Osteoblast (primary cell): ENCODE measurements at regions not wholly inside any gene's neighbourhood (a gene's known extent, or its start where the extent isn't known, plus 50 kb on each side); places are given as distances from the start of the nearest gene placed in this dataset.

Experiments used
- DNase-seq: peaks from one replicate; pipeline ENCODE4 v3.0.0; 2011; ENCODE audit warnings: low spot score, mixed read lengths; ENCODE audit not compliant: insufficient read length; ENCODE audit errors: missing footprints
- H2AFZ ChIP-seq: 2 replicates; pipeline ENCODE4 v1.6.0; 2011; ENCODE audit warnings: mild to moderate bottlenecking, low read length
- H3K27ac ChIP-seq: 2 replicates; pipeline ENCODE4 v1.5.1; 2011; ENCODE audit warnings: mild to moderate bottlenecking, low read depth, low read length, moderate library complexity
- H3K27me3 ChIP-seq: 2 replicates; pipeline ENCODE4 v1.6.0; 2012; ENCODE audit warnings: mild to moderate bottlenecking, control low read depth, inconsistent platforms, low read length, moderate library complexity; ENCODE audit not compliant: insufficient read depth
- H3K36me3 ChIP-seq: 2 replicates; pipeline ENCODE4 v1.5.1; 2011; ENCODE audit warnings: mild to moderate bottlenecking, low read length, control low read depth, moderate library complexity; ENCODE audit not compliant: insufficient read depth
- H3K4me1 ChIP-seq: 2 replicates; pipeline ENCODE4 v1.5.1; 2011; ENCODE audit warnings: mild to moderate bottlenecking, low read length, control low read depth, moderate library complexity; ENCODE audit not compliant: insufficient read depth
- H3K4me2 ChIP-seq: 2 replicates; pipeline ENCODE4 v1.6.0; 2011; ENCODE audit warnings: mild to moderate bottlenecking, low read length; ENCODE audit not compliant: insufficient read depth
- H3K4me3 ChIP-seq: fragments of 200-600 bp; sonication (generic); 3 replicates; pipeline ENCODE4 v1.5.1; 2012; ENCODE audit warnings: mild to moderate bottlenecking, low read length, inconsistent platforms; ENCODE audit not compliant: insufficient read depth
- H3K79me2 ChIP-seq: 2 replicates; pipeline ENCODE4 v1.6.0; 2012; ENCODE audit warnings: mild to moderate bottlenecking, low read length, control low read depth, inconsistent platforms; ENCODE audit not compliant: insufficient read depth
- H3K9me3 ChIP-seq: 2 replicates; pipeline ENCODE4 v1.5.1; 2011; ENCODE audit warnings: low read depth, low read length, control low read depth
- H4K20me1 ChIP-seq: 2 replicates; pipeline ENCODE4 v1.6.0; 2012; ENCODE audit warnings: mild to moderate bottlenecking, low read length, control low read depth; ENCODE audit not compliant: insufficient read depth
- TF ChIP-seq, protein P1 (sequence below): IDR thresholded peaks from 2 replicates; pipeline ENCODE4 v1.5.1; 2011; ENCODE audit warnings: mild to moderate bottlenecking, low read depth, low read length, moderate library complexity; ENCODE audit errors: extremely low read depth

DNA sequence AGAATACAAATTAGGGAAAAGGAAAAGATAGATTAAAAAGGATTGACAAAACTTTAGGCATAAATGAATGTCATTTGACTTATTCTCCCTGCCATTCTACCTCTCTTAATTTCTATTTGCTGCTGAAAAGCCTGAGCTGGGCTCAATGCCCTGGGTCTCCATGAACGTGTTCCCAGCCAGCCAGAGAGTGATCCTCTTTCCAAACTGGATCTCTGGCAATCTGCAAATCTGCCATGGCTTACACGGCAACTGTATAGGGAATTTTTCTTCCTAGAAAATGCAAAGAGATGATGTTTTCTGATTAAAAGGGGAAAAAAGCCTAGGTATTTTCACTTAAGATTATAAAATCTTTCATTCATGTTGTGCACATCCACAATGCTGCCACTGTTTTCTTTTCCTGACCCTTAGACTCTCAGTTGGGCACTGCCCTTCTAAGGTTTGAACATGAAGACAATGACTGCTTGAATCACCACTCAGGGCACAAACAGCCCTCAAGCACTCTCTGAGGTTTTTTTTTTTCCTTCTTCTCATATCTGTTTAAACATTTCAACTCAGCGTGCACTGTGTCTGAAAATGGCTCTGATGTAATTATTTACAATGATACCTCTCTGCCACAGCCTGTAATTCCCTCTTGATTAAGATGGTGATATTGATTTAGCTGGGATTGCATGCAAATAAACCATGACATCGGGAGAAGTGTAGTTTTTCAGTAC is 60.3 kb downstream of the DACT1 start:
- Histone ChIP-seq H3K4me2 (no peak overlapping the region), H3K79me2 (no peaks in the 10 kb centered on the region), H2AFZ (no peak overlapping the region), H3K27ac (no peak overlapping the region), H3K27me3 (no peaks in the 10 kb centered on the region), H3K4me1 (no peaks in the 10 kb centered on the region), H3K9me3 (no peaks in the 10 kb centered on the region), H4K20me1 (no peaks in the 10 kb centered on the region), H3K4me3 (no peak overlapping the region), H3K36me3 (no peaks in the 10 kb centered on the region)
- no peak for DNase-seq
- TF ChIP-seq, protein P1, sequence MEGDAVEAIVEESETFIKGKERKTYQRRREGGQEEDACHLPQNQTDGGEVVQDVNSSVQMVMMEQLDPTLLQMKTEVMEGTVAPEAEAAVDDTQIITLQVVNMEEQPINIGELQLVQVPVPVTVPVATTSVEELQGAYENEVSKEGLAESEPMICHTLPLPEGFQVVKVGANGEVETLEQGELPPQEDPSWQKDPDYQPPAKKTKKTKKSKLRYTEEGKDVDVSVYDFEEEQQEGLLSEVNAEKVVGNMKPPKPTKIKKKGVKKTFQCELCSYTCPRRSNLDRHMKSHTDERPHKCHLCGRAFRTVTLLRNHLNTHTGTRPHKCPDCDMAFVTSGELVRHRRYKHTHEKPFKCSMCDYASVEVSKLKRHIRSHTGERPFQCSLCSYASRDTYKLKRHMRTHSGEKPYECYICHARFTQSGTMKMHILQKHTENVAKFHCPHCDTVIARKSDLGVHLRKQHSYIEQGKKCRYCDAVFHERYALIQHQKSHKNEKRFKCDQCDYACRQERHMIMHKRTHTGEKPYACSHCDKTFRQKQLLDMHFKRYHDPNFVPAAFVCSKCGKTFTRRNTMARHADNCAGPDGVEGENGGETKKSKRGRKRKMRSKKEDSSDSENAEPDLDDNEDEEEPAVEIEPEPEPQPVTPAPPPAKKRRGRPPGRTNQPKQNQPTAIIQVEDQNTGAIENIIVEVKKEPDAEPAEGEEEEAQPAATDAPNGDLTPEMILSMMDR: no peak

DNA sequence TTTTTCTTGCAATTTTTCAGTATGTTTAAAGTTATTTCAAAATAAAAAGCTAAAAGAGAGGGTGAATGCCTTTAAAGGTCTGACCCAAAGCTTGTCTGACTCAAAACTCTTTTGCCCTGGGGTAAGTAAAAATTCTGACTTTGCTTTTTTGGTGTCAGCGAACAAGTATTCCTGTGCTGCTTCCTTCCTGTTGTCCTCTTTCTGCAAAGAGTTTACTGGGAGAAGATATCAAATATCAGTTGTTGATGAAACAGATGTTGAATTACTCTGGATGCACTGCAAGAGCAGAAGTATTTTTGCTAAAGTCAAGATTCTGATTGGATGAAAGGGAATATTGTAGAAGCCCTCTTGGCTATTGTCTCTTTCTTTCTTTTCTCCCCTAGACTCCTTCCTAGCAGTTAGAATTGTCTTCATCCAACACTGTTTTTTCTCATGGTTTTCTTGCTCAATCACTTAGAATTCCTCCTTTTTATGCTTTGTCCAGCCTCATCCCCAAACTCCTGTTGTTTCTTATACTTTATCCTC is 62.0 kb downstream of the DACT1 start:
- DNase-seq: no peak
- TF ChIP-seq, protein P1: no peak
- H3K27me3 ChIP-seq: no peaks in the 10 kb centered on the region

DNA sequence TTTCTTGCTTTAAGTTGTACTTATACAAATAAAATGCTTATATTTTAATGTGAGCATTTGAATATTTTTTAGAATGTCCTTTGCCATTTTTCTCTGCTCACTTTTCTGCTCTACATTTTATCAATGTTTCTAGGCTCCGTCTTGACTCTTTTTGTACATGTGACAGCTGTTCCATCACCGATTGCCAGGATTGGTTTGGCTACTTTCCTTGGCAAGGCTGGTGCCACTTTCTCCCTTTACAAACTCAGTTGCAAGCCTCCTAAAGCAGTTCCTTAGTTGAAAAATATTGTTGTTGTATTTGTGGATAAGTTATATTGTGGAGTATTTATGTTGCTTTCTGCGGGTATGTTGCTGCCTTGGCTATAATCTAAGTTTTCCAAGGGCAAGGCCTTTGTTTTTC is 63.4 kb downstream of the DACT1 start:
- no peaks in the 10 kb centered on the region for H3K27me3 ChIP-seq
- TF ChIP-seq, protein P1: no peak
- H3K4me2 ChIP-seq: no peak overlapping the region
- no peaks in the 10 kb centered on the region for H3K4me1 ChIP-seq
- no peaks in the 10 kb centered on the region for H3K36me3 ChIP-seq
- H3K9me3 ChIP-seq: no peaks in the 10 kb centered on the region
- H2AFZ ChIP-seq: no peak overlapping the region
- no peak overlapping the region for H3K27ac ChIP-seq
- no peaks in the 10 kb centered on the region for H4K20me1 ChIP-seq
- no peaks in the 10 kb centered on the region for H3K79me2 ChIP-seq
- no peak overlapping the region for H3K4me3 ChIP-seq
- DNase-seq: no peak

More for the DNA sequence above, 62.0 kb downstream of the DACT1 start:
- no peaks in the 10 kb centered on the region for H3K36me3 ChIP-seq
- H3K4me3 ChIP-seq: no peak overlapping the region
- no peaks in the 10 kb centered on the region for H4K20me1 ChIP-seq
- no peaks in the 10 kb centered on the region for H3K4me1 ChIP-seq
- no peak overlapping the region for H2AFZ ChIP-seq
- H3K9me3 ChIP-seq: no peaks in the 10 kb centered on the region
- H3K4me2 ChIP-seq: no peak overlapping the region
- H3K79me2 ChIP-seq: no peaks in the 10 kb centered on the region
- H3K27ac ChIP-seq: no peak overlapping the region

DNA sequence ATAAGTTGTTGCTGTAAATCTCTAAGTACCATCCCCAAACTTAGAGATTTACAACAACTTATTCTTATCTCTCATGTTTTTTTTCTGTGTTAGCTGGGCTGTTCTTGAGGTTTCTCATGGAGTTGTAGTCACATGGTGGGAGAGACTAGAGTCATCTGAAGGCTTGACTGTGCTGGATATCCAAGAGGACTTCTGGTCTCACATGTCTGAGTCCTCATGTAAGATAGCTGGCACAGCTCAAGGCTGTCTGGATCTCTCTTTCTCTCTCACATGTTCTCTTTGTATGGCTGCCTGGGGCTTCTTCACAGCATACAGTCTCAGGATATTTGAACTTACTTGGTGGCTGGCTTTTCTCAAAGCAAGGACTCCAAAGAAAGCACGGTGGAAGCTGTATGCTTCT is 63.8 kb downstream of the DACT1 start:
- Histone ChIP-seq H2AFZ (no peak overlapping the region), H3K79me2 (no peaks in the 10 kb centered on the region), H4K20me1 (no peaks in the 10 kb centered on the region), H3K4me1 (no peaks in the 10 kb centered on the region), H3K27ac (no peak overlapping the region), H3K36me3 (no peaks in the 10 kb centered on the region), H3K4me2 (no peak overlapping the region), H3K4me3 (no peak overlapping the region), H3K27me3 (no peaks in the 10 kb centered on the region), H3K9me3 (no peaks in the 10 kb centered on the region)
- TF ChIP-seq, protein P1: no peak
- no peak for DNase-seq
